HTR-8/SVneo (cell line): ENCODE measurements at regions not wholly inside any gene's neighbourhood (a gene's known extent, or its start where the extent isn't known, plus 50 kb on each side); places are given as distances from the start of the nearest gene placed in this dataset.

Experiments
- DNase-seq: peaks from one replicate; pipeline ENCODE4 v3.0.0; 2011; ENCODE audit warnings: low spot score, mixed read lengths; ENCODE audit not compliant: insufficient read length
- FAIRE-seq: peaks from 2 replicates; lab custom pipeline; 2011; peaks lifted over from hg19 to GRCh38; lab: Jason Lieb, UNC

DNA sequence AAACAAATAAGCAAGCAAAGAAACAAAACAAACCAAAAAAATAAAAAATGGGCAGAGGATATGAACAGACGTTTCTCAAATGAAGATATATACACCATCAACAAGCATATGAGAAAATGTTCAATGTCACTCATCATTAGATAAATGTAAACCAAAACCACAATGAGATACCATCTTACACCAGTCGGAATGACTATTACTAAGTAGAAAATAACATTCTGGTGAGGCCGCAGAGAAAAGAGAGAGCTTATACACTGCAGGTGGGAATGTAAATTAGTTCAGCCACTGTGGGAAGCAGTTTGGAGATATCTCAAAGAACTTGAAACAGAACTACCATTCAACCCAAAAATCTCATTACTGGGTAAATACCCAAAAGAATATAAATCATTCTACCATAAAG, 321.0 kb upstream of the SLIT2 start:
- FAIRE-seq (no peak), DNase-seq (no peak)

DNA sequence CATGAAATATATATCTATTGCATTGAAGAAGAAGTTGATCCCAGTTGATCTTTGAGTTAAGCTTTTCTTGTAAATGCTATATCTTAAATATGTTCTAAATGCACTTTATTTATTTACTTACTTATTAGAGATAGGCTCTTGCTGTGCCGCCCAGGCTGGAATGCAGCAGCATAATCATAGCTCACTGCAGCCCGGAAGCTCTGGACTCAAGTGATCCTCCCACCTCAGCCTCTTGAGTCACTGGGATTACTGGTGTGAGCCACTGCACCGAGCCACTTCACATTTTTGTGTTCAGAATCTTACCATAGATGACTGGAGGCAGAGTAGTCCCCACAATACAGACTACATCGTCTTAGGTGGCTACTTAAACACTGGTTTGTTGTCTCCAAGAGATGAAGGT, 324.3 kb upstream of the SLIT2 start:
- DNase-seq (no peak), FAIRE-seq (no peak)

DNA sequence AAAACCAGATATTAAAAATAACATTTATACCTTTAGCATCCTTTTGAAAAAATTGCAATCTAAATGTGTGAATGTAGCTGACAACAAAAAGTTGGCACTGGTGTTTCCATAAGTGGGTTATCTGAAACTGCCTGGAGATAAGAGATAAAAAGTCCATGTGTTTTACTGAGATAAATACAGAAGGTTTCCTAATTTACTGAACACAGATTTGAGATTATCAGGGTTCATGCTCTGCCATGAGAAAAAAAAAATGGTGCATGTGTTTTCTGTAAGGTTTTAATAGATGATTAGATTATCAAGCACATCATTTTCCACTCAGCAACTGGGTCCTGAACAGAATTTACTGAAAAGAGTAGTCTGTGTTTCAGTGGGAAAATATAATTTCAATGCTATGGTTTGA, 326.2 kb upstream of the SLIT2 start:
- no peak for DNase-seq
- no peak for FAIRE-seq

DNA sequence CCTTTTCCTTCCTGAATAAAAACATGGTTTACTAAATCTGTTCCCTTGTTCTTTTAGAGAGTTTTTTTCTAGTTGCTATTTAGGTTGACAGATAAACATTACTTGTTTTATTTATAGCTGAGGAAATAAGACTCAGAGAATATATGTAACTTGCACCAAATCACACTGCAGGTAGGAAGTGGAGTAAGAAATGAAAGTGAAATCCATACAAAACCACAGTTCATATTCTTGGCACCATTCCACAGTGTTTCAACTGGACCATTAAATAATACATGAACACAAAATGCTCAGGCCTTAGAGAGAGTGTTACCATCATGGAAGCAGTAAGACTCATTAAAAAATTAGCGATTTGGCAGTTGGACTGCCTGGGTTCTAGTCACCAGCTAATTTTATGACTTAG, 326.9 kb upstream of the SLIT2 start:
- DNase-seq, result no peak

DNA sequence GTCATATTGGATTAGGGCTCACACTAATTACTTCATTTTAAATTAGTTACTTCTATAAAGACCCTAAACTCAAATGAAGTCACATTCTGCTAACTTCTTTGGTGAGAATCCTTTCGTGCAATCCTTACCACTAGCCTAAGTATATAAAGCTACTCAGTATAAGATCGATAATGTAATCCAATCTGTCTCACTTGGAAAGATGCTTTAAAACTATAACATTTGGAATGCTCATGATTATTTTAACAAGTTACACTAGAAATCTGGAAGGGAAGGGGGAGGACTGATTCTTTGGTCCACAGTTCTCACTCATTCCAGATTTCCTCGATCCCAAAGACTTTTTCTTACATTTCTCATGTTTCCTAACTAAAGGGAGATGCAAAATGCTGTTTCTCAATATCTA, 336.4 kb upstream of the SLIT2 start:
- DNase-seq, result no peak
- no peak for FAIRE-seq

More for the DNA sequence above, 326.9 kb upstream of the SLIT2 start:
- no peak for FAIRE-seq

DNA sequence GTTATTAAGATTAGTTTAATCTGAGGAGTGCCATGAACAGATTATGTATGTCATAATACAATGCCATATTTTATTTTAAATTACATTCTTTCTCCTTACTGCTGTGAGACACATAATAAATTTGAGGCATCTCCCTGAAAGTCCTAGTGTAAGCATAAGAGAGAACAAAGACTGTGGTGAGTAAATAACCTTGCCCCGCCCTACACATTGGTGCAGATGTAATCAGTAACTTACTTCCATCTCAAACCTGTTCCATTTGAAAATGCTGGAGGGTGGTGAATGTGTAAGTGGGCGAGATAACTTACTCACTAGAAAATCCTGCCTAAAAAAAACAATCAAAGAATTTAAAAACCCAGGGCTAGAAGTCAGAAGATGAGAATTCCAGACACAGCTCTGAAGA, 338.1 kb upstream of the SLIT2 start:
- no peak for FAIRE-seq
- no peak for DNase-seq

- FAIRE-seq (no peak), DNase-seq (no peak)
These were observed 340.7 kb upstream of the SLIT2 start for GRCh38 chr4:19910861-19911525.

DNA sequence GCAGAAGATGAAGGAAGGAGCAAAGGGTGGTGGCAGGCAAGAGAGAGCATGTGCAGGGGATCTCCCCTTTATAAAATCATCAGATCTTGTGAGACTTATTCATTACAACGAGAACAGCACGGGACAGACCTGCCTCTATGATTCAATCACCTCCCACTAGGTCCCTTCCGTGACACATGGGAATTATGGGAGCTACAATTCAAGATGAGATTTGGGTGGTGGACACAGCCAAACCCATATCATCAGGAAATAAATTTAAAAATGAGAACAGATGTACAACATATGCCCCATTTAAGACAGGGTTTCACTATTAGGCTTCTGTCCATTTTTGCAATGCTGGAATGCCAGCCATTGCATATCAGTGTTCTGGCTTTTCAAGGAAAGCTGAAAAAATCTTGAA, 346.7 kb upstream of the SLIT2 start:
- FAIRE-seq (no peak), DNase-seq (no peak)

GRCh38 chr4:19888587-19888986, 363.1 kb upstream of the SLIT2 start:
- no peak for FAIRE-seq
- no peak for DNase-seq

DNA sequence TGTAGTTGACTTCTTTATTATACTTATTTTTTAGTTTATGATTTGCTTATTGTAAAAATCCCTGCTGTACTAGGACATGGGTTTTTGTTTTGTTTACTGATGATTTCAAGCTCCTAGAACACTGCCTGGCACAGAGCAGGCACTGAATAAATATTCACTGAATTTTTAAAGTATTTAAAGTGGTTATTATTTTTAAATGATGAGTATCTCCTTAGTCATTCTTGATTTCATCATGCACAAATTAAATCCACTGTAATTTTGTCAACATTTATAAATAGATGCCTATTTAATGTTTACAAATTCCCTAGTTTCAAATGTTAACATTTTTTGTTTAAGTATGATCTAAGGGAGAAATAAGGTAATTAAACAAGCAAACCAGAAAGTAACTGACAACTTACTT, 367.9 kb upstream of the SLIT2 start:
- FAIRE-seq, result no peak
- no peak for DNase-seq

DNA sequence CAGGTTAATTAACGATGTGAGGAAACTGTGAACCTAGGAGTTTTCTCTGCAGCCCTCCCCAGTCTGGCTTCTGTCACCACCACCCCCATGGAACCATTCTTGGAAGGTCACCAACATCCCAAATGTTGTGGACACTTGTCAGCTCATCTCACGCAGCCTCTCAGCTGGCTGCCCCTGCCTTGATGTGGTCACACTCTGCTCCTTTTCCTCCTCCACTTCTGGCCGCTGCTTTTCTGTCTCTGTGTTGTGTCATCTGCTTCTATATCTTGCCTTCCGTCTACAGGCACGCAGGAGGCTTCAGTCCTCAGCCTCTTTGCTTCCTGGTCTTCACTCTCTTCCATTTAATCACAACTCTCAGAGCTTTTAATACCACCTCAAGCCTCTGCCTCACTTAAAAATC, 371.5 kb upstream of the SLIT2 start:
- DNase-seq (no peak), FAIRE-seq (no peak)

DNA sequence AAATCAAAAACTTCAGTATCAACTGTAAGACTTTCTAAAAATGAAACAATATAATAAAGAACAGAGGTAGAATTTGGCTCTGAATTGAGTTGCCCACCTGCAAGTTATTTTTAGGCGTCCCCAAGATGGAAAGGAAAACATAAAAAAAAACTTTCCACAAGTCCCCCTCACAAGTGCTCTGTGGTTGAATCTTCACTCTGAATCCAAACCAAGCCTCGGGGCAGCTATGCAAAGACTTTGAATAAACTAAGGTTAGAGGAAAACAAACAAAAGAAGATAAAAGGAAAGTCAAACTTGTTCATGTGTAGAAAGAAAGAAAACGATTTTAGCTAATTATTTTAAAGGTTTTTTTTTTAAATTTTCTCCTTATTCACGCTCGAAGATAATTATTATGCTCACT, 372.4 kb upstream of the SLIT2 start:
- FAIRE-seq (no peak), DNase-seq (no peak)

DNA sequence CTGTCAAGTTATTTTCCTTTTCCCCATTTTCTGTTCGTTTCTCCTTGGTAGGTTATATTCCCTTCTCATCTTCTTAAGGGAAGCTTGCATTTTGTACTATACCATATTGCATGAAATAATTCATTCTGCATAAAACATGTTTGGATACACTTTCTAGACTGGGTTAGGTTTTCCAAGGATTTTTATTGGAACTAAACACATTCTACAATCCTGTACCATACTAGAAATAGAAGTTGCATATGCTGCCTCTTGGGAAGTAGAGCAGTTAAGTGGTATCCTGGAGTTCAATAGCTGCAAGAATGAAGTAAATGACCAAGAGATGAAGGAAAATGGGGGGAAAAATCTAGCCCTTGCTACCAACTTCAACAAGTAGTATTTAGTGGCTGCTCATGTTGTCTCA, 393.7 kb upstream of the SLIT2 start:
- DNase-seq (no peak), FAIRE-seq (no peak)

- no peak for FAIRE-seq
- DNase-seq, result no peak
These were observed 394.3 kb upstream of the SLIT2 start for GRCh38 chr4:19857380-19857779.

DNA sequence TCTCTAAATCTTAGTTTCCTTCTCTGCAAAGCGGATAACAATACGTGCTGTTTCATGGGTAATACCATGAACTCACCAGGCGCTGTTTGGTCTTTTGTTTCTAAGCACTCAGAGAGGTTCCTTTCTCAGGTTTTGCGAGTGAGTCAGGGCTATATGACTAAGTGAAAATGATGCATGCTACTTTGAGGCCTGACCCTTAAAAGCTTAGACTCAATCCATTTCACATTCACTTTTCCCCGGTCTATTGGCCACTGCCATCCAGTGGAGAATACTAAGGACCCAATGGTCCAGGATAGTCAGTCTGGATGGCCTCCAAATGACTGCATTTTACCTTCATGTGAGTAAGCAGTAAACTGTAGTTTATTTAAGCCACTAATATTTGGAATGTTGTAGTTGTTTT, 400.8 kb upstream of the SLIT2 start:
- FAIRE-seq (no peak), DNase-seq (peak; percentile 27)

DNA sequence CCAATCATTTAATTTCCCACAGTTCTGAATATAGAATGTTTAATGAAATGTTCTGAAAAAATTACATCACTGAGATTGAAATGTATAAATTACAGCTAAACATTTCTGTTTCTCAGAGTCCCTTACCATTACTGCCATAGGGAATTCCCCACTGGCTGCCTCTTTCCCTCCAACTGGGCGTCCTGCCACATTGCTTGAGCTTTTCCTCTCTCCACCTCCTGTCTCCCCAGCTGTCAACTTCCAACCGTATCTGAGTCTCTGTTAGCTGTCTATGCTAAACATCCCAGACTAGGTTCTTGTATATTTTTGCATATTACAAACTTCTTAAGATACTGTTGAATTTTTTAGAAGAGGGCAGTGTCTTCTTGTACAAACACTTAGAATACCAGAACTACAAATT, 407.3 kb upstream of the SLIT2 start:
- FAIRE-seq (no peak), DNase-seq (no peak)

- DNase-seq, result no peak
- no peak for FAIRE-seq
These were observed 409.2 kb upstream of the SLIT2 start for GRCh38 chr4:19842471-19842870.

DNA sequence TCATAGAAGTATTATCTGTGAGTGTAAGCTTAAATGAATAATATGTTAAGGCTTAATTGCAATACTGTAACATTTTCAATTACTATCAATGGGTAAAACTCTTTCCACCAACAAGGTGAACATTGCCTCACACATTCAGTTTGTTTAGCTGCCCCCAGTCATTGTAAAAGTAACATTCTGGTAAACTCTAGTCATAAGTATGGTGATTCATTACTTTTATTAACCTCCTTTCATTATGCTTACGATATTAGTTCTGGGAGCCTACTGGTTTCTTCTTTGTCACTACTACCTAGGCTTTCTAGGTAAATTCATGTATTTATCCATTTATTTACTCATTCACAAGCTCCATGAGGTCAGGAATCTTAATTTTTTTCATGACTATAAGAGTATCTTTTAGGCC, 412.8 kb upstream of the SLIT2 start:
- FAIRE-seq, result no peak
- DNase-seq, result no peak

DNA sequence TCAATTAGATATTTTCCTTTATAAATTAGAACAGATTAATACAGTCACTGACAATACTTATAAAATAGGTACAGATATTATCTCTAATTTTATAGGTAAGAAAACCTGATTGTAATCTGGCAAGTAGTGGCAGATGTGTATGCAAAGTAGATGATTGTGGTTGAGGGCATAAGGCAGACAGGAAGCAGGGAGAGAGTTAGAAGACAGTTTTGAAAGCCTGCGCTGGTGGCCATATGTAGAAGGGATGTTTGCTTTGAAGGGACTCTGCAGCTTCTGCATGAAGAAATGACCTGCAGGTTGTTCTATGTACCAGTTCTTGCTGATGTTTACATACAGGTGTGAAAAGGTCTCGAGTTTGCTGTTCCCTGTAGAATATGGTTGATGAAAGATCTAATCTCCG, 416.3 kb upstream of the SLIT2 start:
- DNase-seq (no peak), FAIRE-seq (no peak)

GRCh38 chr4:19832411-19832810, 419.3 kb upstream of the SLIT2 start:
- FAIRE-seq, result no peak
- DNase-seq, result no peak

DNA sequence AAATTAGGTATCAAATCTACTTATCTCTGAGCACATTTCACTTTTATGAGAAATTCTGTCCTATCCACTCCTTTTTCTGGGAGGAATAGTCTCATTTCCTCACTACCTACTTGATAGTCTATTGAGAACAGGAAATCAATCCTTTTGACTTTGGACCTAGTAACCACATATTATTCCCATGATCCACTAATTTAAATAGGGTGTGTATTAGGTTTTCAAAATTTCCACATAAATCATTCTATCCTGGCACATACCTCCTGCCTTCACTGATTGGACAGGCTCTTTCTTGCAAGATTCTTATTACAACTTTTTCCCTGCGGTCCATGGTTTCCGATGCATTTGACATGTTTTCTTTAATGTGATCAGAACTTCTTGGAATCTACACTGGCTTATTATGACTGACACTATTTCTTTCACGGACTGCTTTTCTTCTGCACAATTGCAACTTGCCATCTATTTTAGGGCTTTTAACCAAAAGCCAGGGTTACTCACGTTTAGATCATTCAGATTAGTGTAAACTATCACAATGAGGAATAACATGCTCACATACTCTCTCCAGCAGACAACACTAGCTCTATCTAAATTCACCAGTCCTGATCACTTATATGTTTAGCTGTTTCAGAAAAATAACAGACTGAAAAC, 419.9 kb upstream of the SLIT2 start:
- FAIRE-seq, result no peak
- no peak for DNase-seq

DNA sequence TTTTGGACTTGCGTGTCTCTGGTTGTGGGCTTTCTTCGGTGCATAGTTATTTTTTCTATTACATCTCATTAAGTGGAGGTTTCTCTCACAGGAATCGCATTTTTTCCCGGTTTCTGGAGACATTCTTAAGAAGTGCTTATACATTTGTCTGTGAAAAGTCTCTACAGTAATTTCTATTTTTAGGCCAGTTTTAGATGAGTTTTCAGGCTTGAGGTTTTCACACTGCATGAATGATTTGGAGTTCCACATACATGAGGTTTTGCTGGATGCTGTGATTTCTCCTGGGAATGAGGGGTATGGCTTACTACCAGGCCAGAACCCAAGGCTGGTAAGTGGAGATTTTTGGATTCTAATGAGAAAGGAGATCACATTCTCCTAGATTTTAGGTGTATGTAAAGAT, 422.6 kb upstream of the SLIT2 start:
- DNase-seq (no peak), FAIRE-seq (no peak)
